Activated naive CD4-positive, alpha-beta T cell treated with anti-CD3 and anti-CD28 coated beads for 36 hours (primary cell): ENCODE measurements at regions not wholly inside any gene's neighbourhood (a gene's known extent, or its start where the extent isn't known, plus 50 kb on each side); places are given as distances from the start of the nearest gene placed in this dataset.

ENCODE experiments used
- CTCF ChIA-PET: fragments of 350-600 bp; sonication (Branson Sonifier 250); formaldehyde crosslinking; loops from one replicate; lab custom pipeline; 2021; ENCODE audit warnings: antibody characterized with exemption; lab: Charles Lee
- DNase-seq: peaks from one replicate; pipeline ENCODE4 v3.0.0-alpha.2; 2020
- H3K27ac Mint-ChIP-seq: one replicate; pipeline ENCODE4 v1.8.0; 2021; ENCODE audit warnings: mild to moderate bottlenecking, mixed read lengths
- H3K27me3 Mint-ChIP-seq: one replicate; pipeline ENCODE4 v1.8.0; 2021; ENCODE audit warnings: low read depth, mixed read lengths
- H3K36me3 Mint-ChIP-seq: one replicate; pipeline ENCODE4 v1.8.0; 2021; ENCODE audit warnings: low read depth, mixed read lengths
- H3K4me1 Mint-ChIP-seq: one replicate; pipeline ENCODE4 v1.8.0; 2021; ENCODE audit warnings: low read depth, mixed read lengths
- H3K4me3 Mint-ChIP-seq: one replicate; pipeline ENCODE4 v1.8.0; 2021; ENCODE audit warnings: mild to moderate bottlenecking, moderate library complexity, mixed read lengths
- H3K9me3 Mint-ChIP-seq: one replicate; pipeline ENCODE4 v1.8.0; 2021; ENCODE audit warnings: mixed read lengths
- intact Hi-C: fragments of 100-400 bp; cut with micrococcal nuclease; formaldehyde crosslinking; loops from one replicate; pipeline ENCODE4 v1.15.1; 2023

DNA sequence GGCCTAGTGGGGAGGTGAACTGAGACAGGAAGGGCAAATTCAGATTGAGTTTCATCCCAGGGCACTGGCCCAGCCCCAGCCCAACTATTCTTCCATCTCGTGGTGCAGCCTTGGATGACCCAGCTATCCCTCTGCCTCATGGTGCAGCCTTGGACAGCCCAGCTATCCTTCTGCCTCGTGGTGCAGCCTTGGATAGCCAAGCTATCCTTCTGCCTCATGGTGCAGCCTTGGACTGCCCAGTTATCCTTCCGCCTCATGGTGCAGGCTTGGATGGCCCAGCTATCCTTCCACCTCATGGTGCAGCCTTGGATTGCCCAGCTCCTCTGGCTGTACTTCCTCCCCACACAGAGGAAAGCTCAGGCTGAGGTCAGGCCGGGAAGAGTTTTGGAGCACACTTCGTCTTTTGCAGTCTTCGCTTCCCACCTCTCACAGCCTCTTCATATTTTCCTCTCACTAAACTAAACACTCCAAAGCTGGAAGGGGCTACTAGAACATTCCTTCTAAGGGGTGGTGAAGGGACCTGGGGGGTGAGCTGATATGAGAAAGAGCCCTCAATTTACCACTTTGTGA lies 69.8 kb upstream of the TTC34 start:
- H3K27ac Mint-ChIP-seq = no peak overlapping the region

DNA sequence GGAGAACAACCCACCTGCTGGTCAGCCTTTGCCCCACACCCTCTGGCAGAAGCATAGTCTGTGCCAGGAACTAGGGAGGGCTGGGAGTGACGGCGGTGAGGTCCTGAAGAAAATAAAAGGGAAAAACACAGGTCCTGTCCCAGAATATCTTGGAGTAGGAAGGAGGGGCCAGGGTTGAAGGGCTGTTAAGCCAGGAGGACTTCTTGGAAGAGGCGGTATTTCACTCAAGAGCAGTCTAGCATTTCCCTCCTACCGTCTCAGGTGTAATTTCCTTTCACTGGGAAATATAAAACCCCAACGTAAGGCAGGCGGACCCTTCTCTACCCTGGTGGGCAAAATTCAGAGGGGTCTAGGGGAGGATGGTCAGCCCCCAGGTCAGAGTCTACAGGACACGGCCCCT lies 72.7 kb upstream of the TTC34 start:
- no peaks in the 10 kb centered on the region for H3K27me3 Mint-ChIP-seq
- no peak overlapping the region for H3K4me3 Mint-ChIP-seq
- no peak overlapping the region for H3K27ac Mint-ChIP-seq
- peaks cover 12% of the 10 kb centered on the region for H3K9me3 Mint-ChIP-seq
- no peaks in the 10 kb centered on the region for H3K4me1 Mint-ChIP-seq
- intact Hi-C loops = no loop called here
- no peak for DNase-seq
- no peaks in the 10 kb centered on the region for H3K36me3 Mint-ChIP-seq
- CTCF ChIA-PET = no interaction called here

More for the DNA sequence above, 69.8 kb upstream of the TTC34 start:
- no peaks in the 10 kb centered on the region for H3K4me1 Mint-ChIP-seq
- intact Hi-C loops = no loop called here
- peak; percentile 20 for DNase-seq
- CTCF ChIA-PET = no interaction called here
- H3K36me3 Mint-ChIP-seq = no peaks in the 10 kb centered on the region
- H3K27me3 Mint-ChIP-seq = no peaks in the 10 kb centered on the region
- H3K4me3 Mint-ChIP-seq = no peak overlapping the region
- peaks cover 12% of the 10 kb centered on the region for H3K9me3 Mint-ChIP-seq

DNA sequence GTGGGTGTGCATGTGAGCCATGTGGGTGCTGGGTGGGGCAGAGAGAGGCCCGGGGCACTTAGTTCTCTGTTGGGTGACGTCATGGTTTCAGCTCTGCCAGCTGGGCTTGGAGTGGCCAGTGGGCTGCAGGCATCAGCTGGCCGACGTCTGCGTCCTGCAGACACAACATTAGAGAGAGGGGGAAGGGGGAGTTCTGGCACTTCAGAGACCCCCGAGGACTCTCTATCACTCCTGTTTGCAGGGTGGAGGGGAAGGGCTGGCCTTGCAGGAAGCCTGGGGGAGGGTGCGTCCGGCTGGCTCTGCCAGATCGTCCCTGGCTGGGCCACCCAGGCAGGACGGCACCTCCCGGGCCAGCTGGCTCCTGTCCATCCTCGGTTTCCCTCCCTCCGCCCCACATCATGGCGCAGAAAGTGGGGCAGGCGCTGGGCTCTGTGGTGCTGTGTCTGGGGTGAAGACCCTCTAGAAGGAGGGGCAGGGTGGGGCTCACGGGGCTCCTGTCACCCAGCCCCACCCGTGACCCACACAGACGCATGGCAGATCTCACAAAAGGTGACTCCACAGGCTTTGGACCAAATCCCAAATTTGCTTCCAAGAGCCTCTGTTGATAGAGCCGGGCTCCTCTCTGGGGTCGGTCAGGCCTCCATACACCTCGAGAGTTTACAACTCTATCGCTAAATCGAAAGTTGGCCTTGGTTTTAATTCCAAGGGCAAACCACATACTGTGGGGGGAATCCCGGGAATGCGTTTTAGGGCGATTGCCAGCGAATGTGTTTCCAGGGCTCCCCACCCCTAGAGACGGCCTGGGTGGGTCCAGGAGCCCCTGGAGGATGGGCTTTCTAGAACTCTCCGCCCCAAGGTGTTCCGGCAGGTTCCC lies 73.4 kb upstream of the TTC34 start:
- Mint-ChIP-seq H3K27me3 (no peaks in the 10 kb centered on the region), H3K27ac (no peak overlapping the region), H3K4me3 (no peak overlapping the region), H3K9me3 (peaks cover 12% of the 10 kb centered on the region), H3K4me1 (no peaks in the 10 kb centered on the region), H3K36me3 (no peaks in the 10 kb centered on the region)
- DNase-seq = no peak
- CTCF ChIA-PET = no interaction called here
- intact Hi-C loops = no loop called here

DNA sequence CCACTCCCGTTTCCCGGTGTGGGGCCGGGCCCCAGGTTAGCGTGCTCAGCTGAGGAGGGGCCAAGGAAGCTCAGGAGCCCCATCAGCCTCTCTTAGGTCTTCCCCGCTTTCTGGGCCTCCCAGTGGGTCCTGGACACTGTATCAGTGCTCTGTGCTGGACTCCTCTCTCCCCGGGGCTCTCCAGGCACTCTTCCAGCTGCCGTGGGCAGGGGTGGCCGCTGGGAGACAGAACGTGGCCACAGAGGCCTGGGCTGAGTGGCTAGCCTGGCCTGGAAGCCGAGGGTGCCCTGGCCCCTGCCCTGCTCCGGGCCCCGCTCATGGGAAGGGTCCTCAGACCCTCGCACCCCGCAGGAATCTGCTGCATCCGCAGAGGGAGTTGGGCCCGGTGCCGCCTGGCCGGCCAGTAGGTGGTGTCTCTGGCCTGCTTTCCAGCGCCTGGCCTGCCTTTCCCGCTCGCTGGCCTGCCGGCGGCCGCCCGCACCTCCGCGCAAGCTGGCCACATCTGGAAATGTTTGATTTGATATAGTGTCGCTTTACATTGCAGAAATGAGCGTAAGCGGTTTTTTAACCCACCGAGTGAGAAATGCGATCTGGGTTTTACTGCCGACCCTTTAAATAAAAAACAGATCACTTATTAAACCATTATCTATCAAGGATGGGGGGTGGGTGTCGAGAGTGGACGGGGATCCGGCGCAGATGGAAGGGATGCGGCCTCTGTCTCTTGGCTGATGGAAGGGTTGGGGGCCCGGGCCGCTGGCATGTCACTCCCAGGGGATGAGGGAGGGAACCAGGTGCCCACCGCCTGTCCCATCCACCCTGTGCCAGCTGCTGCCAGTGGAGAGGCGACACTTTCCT lies 74.4 kb upstream of the TTC34 start:
- H3K4me1 Mint-ChIP-seq = no peaks in the 10 kb centered on the region
- no peak overlapping the region for H3K4me3 Mint-ChIP-seq
- no peaks in the 10 kb centered on the region for H3K36me3 Mint-ChIP-seq
- intact Hi-C loops = no loop called here
- peaks cover 10% of the 10 kb centered on the region for H3K9me3 Mint-ChIP-seq
- no peaks in the 10 kb centered on the region for H3K27me3 Mint-ChIP-seq
- CTCF ChIA-PET = no interaction called here
- no peak for DNase-seq
- H3K27ac Mint-ChIP-seq = no peak overlapping the region

DNA sequence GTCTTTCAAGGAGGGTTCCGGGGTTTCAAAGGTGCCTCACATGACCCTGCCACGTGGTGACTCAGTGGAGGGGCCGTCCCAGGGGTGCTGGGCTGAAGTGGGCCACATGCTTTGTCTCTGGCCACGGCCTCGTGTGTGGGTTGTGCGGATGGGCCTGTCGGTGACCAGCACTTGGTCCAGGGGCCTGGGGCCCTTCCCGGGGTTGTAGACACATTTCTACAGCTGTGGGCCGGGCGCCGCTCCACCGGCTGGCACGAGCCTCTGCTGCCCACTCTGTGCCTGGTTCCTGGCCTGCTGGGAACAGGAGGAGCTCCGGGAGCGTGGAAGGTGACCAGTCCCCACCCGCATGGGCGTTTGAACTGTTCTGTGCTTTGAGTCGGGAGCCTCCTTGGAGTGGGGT lies 75.4 kb upstream of the TTC34 start:
- H3K4me3 Mint-ChIP-seq = no peak overlapping the region
- DNase-seq = no peak
- CTCF ChIA-PET = no interaction called here
- no peak overlapping the region for H3K27ac Mint-ChIP-seq
- no peaks in the 10 kb centered on the region for H3K4me1 Mint-ChIP-seq
- H3K36me3 Mint-ChIP-seq = no peaks in the 10 kb centered on the region
- no peaks in the 10 kb centered on the region for H3K27me3 Mint-ChIP-seq
- peaks cover 3% of the 10 kb centered on the region for H3K9me3 Mint-ChIP-seq
- intact Hi-C loops = no loop called here

DNA sequence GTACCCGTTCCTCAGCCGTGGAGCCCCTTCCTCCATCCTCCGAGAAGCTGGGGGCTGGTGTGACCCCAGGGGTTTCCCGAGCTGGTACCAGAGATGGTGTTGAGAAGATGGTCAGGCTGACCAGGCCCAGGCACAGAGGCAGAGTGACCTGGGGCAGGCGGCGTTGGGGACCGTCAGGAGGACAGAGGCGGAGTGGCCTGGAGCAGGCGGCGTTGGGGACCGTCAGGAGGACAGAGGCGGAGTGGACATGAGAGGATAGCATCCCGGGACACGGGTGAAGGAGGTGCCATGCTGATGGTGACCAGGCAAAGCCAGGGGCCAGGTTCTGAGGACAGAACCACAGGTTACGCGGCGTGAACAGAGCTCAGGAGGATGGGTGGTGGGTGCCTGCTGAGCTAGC lies 75.9 kb upstream of the TTC34 start:
- Mint-ChIP-seq H3K4me3 (no peak overlapping the region), H3K27ac (no peak overlapping the region), H3K27me3 (no peaks in the 10 kb centered on the region), H3K36me3 (no peaks in the 10 kb centered on the region), H3K9me3 (peaks cover 3% of the 10 kb centered on the region), H3K4me1 (no peaks in the 10 kb centered on the region)
- intact Hi-C loops = no loop called here
- CTCF ChIA-PET = no interaction called here
- no peak for DNase-seq

DNA sequence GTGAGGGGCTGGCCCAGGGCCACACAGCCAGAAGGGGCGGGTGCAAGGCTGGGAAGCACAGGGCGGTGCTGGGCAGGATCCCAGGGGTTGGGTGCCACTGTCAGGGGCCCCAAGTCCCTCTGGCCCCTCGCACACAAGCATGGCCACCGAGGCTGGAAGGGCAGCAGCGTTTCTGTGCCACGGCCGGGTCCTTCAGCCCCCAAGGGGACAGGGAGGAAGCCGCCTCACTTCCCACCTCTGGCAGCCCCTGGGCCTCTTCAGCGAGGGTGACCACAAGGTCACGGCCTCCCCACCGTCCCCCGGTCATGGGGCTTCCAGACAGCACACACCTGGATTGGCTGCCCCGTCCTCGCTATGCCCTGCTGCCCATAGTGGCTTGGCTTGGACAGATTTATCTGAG lies 77.1 kb upstream of the TTC34 start:
- Mint-ChIP-seq H3K4me1 (no peaks in the 10 kb centered on the region), H3K9me3 (no peaks in the 10 kb centered on the region), H3K27me3 (no peaks in the 10 kb centered on the region), H3K4me3 (no peak overlapping the region), H3K27ac (no peak overlapping the region), H3K36me3 (no peaks in the 10 kb centered on the region)
- intact Hi-C loops = no loop called here
- no peak for DNase-seq
- CTCF ChIA-PET = no interaction called here

DNA sequence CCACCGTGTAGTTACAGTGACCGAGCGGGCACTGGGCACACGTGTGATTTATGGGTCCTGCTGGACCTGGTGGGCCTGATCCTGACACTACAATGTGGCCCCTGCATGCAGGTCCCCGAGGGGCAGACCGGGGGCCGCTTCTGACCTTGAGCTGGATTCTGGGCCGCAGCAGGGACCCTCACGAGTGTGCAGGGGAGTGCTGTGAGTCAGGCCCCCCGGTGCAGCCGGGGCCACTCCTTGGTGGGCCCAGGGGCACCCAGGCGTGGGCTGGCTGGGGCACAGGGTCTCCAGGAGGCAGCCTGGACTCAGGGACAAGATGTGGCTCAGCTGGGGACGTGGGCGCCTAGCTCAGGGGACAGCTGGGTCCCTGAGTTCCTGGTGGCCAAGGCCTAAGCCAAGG lies 77.5 kb upstream of the TTC34 start:
- Mint-ChIP-seq H3K27ac (no peak overlapping the region), H3K36me3 (no peaks in the 10 kb centered on the region), H3K4me1 (no peaks in the 10 kb centered on the region), H3K9me3 (no peaks in the 10 kb centered on the region), H3K27me3 (no peaks in the 10 kb centered on the region), H3K4me3 (no peak overlapping the region)
- intact Hi-C loops = no loop called here
- no peak for DNase-seq
- CTCF ChIA-PET = no interaction called here

DNA sequence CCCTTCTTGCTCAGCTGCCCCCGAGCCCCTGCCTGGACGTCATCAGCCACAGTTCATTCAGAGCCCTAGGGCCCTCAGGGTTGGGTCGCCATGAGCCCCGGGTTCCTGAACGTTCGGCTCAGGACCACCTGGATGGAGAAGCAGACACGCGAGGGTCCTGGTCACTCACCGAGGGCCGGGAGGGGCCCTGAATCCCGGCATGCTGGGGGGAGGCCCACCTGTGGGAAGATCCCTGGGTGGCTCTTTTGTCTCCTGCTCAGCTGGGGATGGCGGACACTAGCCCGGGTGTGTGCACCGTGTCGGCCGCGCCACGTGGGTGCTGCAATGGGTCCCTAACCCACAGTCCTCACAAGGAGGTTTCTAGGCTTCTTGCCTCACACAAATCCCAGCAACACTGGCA lies 78.1 kb upstream of the TTC34 start:
- Mint-ChIP-seq H3K27ac (no peak overlapping the region), H3K27me3 (no peaks in the 10 kb centered on the region), H3K9me3 (no peaks in the 10 kb centered on the region), H3K4me3 (no peak overlapping the region), H3K36me3 (no peaks in the 10 kb centered on the region), H3K4me1 (no peaks in the 10 kb centered on the region)
- no peak for DNase-seq
- CTCF ChIA-PET = no interaction called here
- intact Hi-C loops = no loop called here

DNA sequence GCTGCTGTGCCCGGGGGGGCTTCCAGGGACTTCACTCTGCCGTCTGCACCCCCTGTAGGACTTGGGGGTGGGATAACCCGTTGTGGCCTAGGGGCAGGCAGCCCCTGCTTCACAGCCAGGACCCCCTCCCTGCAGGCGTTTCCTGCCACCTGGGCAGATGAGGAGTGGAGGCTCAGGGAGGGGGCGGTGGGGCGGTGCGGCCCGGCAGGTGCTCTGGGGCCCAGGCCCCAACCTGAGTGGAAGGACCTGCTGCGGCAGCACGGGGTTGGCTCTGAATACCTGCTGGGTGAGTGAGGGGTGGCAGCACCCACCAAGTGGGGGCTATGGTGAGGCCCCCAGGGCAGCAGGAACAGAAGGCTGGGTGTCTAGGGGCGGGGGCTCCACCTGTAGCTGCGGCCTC lies 78.6 kb upstream of the TTC34 start:
- Mint-ChIP-seq H3K27me3 (no peaks in the 10 kb centered on the region), H3K27ac (no peak overlapping the region)

DNA sequence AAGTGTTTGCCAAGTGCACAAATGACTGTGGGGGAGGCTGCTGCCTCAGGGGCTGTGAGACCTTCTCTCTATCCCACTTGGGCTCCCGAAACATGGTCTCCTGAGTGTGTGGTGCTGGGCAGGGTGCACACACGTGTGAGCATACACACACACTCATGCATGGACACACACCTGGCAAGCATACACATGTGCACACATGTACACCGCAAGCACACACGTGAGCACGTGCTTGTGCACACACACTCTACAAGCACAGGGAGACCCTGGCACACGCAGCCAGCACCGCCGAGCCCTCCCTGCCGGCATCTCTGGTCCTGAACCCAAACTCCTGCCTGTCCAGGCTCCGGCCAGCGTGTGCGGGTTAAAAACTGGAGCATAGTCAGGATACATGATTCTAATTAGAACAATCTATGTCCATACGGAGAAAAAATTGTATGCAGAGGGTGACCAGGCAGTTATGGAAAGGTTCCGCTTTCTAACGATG lies 79.4 kb upstream of the TTC34 start:
- H3K4me1 Mint-ChIP-seq = no peaks in the 10 kb centered on the region
- CTCF ChIA-PET = no interaction called here
- intact Hi-C loops = no loop called here
- no peak overlapping the region for H3K4me3 Mint-ChIP-seq
- H3K36me3 Mint-ChIP-seq = no peaks in the 10 kb centered on the region
- H3K27me3 Mint-ChIP-seq = no peaks in the 10 kb centered on the region
- DNase-seq = no peak
- no peaks in the 10 kb centered on the region for H3K9me3 Mint-ChIP-seq
- no peak overlapping the region for H3K27ac Mint-ChIP-seq

More for the DNA sequence above, 78.6 kb upstream of the TTC34 start:
- Mint-ChIP-seq H3K4me1 (no peaks in the 10 kb centered on the region), H3K4me3 (no peak overlapping the region), H3K36me3 (no peaks in the 10 kb centered on the region), H3K9me3 (no peaks in the 10 kb centered on the region)
- CTCF ChIA-PET = no interaction called here
- DNase-seq = no peak
- intact Hi-C loops = no loop called here

DNA sequence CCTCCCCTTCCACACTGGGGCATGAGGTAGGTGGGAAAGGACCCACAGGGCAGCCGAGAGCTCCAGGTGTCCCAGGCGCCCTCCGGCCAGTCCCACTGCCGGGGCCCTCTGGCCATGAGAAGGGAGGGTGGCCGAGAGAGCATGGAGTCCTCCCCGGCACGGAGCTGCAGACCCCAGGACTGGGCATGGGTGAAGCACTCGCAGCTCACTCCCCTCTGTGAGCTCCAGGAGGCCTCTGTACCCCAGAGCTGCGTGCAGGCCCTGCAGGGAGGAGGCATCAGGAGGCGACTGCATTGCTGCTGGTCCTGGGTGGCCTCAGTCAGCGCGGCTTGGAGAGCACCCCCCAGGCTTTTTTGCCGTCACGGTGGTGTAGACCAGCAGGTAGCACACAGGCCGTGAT lies 80.1 kb upstream of the TTC34 start:
- Mint-ChIP-seq H3K4me3 (no peak overlapping the region), H3K4me1 (no peaks in the 10 kb centered on the region), H3K9me3 (no peaks in the 10 kb centered on the region), H3K36me3 (no peaks in the 10 kb centered on the region), H3K27ac (no peak overlapping the region), H3K27me3 (no peaks in the 10 kb centered on the region)
- intact Hi-C loops = no loop called here
- CTCF ChIA-PET = no interaction called here
- DNase-seq = no peak
